CD14-positive monocyte (primary cell): ENCODE measurements at regions not wholly inside any gene's neighbourhood (a gene's known extent, or its start where the extent isn't known, plus 50 kb on each side); places are given as distances from the start of the nearest gene placed in this dataset.
A peak's percentile ranks its signal among the peaks of the same experiment; 100 is the strongest.

Source experiments
- DNase-seq, 3 donors: peaks; one replicate each; pipeline ENCODE4 v3.0.0-alpha.2; 2011 to 2022
- H2AFZ ChIP-seq: 2 replicates; pipeline ENCODE4 v1.6.0; 2012; ENCODE audit warnings: mild to moderate bottlenecking, low read depth, low read length, inconsistent platforms; ENCODE audit not compliant: insufficient read depth, poor library complexity, severe bottlenecking
- H3K27ac ChIP-seq, 2 donors: 1 replicate in 1 of 2; 2 replicates in 1 of 2; pipeline ENCODE4 v1.5.1; 2012 to 2013; ENCODE audit warnings: low read length in 2 of 2, control low read depth in 1 of 2, inconsistent platforms in 1 of 2, low read depth in 1 of 2, mild to moderate bottlenecking in 1 of 2
- H3K27me3 ChIP-seq, 2 donors: one replicate each; pipeline versions ENCODE4 v1.6.0 to v1.6.1; 2011 to 2013; ENCODE audit warnings: low read length in 2 of 2; ENCODE audit not compliant: control insufficient read depth in 2 of 2, insufficient read depth in 2 of 2
- H3K36me3 ChIP-seq, 2 donors: replicated peaks in 1 of 2; 1 replicate in 1 of 2; 2 replicates in 1 of 2; pipeline versions ENCODE4 v1.5.1 to v1.6.1; 2012 to 2013; ENCODE audit warnings: low read length in 2 of 2, control low read depth in 1 of 2, inconsistent platforms in 1 of 2, mild to moderate bottlenecking in 1 of 2; ENCODE audit not compliant: insufficient read depth in 2 of 2, control insufficient read depth in 1 of 2
- H3K4me1 ChIP-seq, 2 donors: 1 replicate in 1 of 2; 2 replicates in 1 of 2; pipeline versions ENCODE4 v1.5.1 to v1.6.1; 2012 to 2013; ENCODE audit warnings: low read length in 2 of 2, control low read depth in 1 of 2, inconsistent platforms in 1 of 2, mild to moderate bottlenecking in 1 of 2, moderate library complexity in 1 of 2; ENCODE audit not compliant: insufficient read depth in 2 of 2, control insufficient read depth in 1 of 2
- H3K4me2 ChIP-seq: replicated peaks from 2 replicates; pipeline ENCODE3; 2012; ENCODE audit warnings: low read length, moderate library complexity, mild to moderate bottlenecking; ENCODE audit not compliant: poor library complexity, severe bottlenecking; ENCODE audit errors: extremely low read depth
- H3K4me3 ChIP-seq, 3 experiments: fragments of 200-600 bp in 1 of 3; sonication (generic) in 1 of 3; replicated peaks in 1 of 3; 1 replicate in 2 of 3; 2 replicates in 1 of 3; pipeline ENCODE4 v1.5.1; 2011 to 2013; ENCODE audit warnings: low read length in 3 of 3, mild to moderate bottlenecking in 3 of 3, control low read depth in 2 of 3, low read depth in 2 of 3, inconsistent platforms in 1 of 3, moderate library complexity in 1 of 3
- H3K79me2 ChIP-seq: 2 replicates; pipeline ENCODE4 v1.6.0; 2012; ENCODE audit warnings: mild to moderate bottlenecking, control low read depth, inconsistent platforms, low read length, moderate library complexity; ENCODE audit not compliant: insufficient read depth
- H3K9ac ChIP-seq: 2 replicates; pipeline ENCODE4 v1.6.0; 2017; ENCODE audit warnings: low read length, mild to moderate bottlenecking; ENCODE audit not compliant: insufficient read depth, poor library complexity, severe bottlenecking
- H3K9me3 ChIP-seq, 2 donors: replicated peaks in 1 of 2; 1 replicate in 1 of 2; 2 replicates in 1 of 2; pipeline versions ENCODE4 v1.5.1 to v1.6.1; 2012 to 2013; ENCODE audit warnings: low read length in 2 of 2, control low read depth in 1 of 2; ENCODE audit not compliant: control insufficient read depth in 1 of 2, insufficient read depth in 1 of 2
- H4K20me1 ChIP-seq: 2 replicates; pipeline ENCODE4 v1.6.0; 2012; ENCODE audit warnings: mild to moderate bottlenecking, low read length, control low read depth, moderate library complexity; ENCODE audit not compliant: insufficient read depth
- H3K27ac Mint-ChIP-seq, 7 donors: one replicate each; pipeline ENCODE4 v1.8.0; 2020; ENCODE audit warnings: mild to moderate bottlenecking in 7 of 7, mixed read lengths in 7 of 7, moderate library complexity in 6 of 7, inconsistent platforms in 2 of 7
- H3K27me3 Mint-ChIP-seq, 3 donors: one replicate each; pipeline ENCODE4 v1.8.0; 2021 to 2022; ENCODE audit warnings: low read depth in 3 of 3, mild to moderate bottlenecking in 3 of 3, mixed read lengths in 3 of 3, moderate library complexity in 3 of 3, inconsistent platforms in 1 of 3
- H3K36me3 Mint-ChIP-seq, 2 donors: one replicate each; pipeline ENCODE4 v1.8.0; 2020; ENCODE audit warnings: mixed read lengths in 2 of 2, inconsistent platforms in 1 of 2, mild to moderate bottlenecking in 1 of 2
- H3K4me1 Mint-ChIP-seq: one replicate; pipeline ENCODE4 v1.8.0; 2020; ENCODE audit warnings: mild to moderate bottlenecking, mixed read lengths
- H3K4me3 Mint-ChIP-seq, 2 donors: one replicate each; pipeline ENCODE4 v1.8.0; 2020; ENCODE audit warnings: mild to moderate bottlenecking in 2 of 2, mixed read lengths in 2 of 2, moderate library complexity in 1 of 2
- H3K9me3 Mint-ChIP-seq, 7 donors: one replicate each; pipeline ENCODE4 v1.8.0; 2020 to 2022; ENCODE audit warnings: mixed read lengths in 7 of 7, mild to moderate bottlenecking in 6 of 7, moderate library complexity in 6 of 7, inconsistent platforms in 2 of 7
- CTCF ChIP-seq: fragments of 200-600 bp; IDR thresholded peaks from one replicate; pipeline ENCODE4 v1.8.0; 2022; ENCODE audit warnings: antibody characterized with exemption, mild to moderate bottlenecking
- WGBS: methylation state at CpG from one replicate; pipeline ENCODE4 v1.1.5; 2013; ENCODE audit warnings: missing lambda C conversion rate; ENCODE audit not compliant: insufficient coverage; 5-methylcytosine and 5-hydroxymethylcytosine counted together
- intact Hi-C, 2 donors: fragments of 100-400 bp; cut with micrococcal nuclease; formaldehyde crosslinking; loops; one replicate each; pipeline versions ENCODE4 v1.15.0 to v1.15.1; 2023

GRCh38 chr4:83192634-83193033 is 78.1 kb upstream of the PLAC8 start:
- H3K27me3 Mint-ChIP-seq = peaks cover 0 to 3% (median 0%) of the 10 kb centered on the region in 3 donors
- intact Hi-C loops = loop anchor here in 1 of 2 donors (5.0 kb wide), 1 partner anchor 35 kb away; no protein-coding TSS in a partner anchor
- no peak overlapping the region for H3K4me3 Mint-ChIP-seq
- H3K27ac Mint-ChIP-seq = peak overlapping the region in 2 of 7 donors; percentile 50 to 63
- Histone ChIP-seq H3K9me3 (no peaks in the 10 kb centered on the region), H3K79me2 (no peaks in the 10 kb centered on the region), H3K4me1 (peaks cover 72 to 73% of the 10 kb centered on the region in 2 donors), H3K27ac (no peak overlapping the region), H3K27me3 (no peaks in the 10 kb centered on the region), H4K20me1 (no peaks in the 10 kb centered on the region), H3K4me2 (no peak overlapping the region), H3K36me3 (no peaks in the 10 kb centered on the region), H2AFZ (no peak overlapping the region), H3K9ac (no peak overlapping the region), H3K4me3 (no peak overlapping the region)
- WGBS = no CpG with 5 or more reads among the region's 6 CpGs
- H3K9me3 Mint-ChIP-seq = peaks cover 0 to 7% (median 0%) of the 10 kb centered on the region in 7 donors
- peaks cover 77% of the 10 kb centered on the region for H3K4me1 Mint-ChIP-seq
- DNase-seq = no peak
- peaks cover 0 to 8% of the 10 kb centered on the region in 2 donors for H3K36me3 Mint-ChIP-seq
- no peak for TF ChIP-seq CTCF

- H3K27me3 Mint-ChIP-seq = peaks cover 0 to 3% (median 0%) of the 10 kb centered on the region in 3 donors
- Histone ChIP-seq H3K4me2 (no peak overlapping the region), H3K36me3 (no peaks in the 10 kb centered on the region), H3K9ac (no peak overlapping the region), H3K27ac (no peak overlapping the region), H3K79me2 (no peaks in the 10 kb centered on the region), H2AFZ (no peak overlapping the region), H3K27me3 (no peaks in the 10 kb centered on the region), H3K9me3 (no peaks in the 10 kb centered on the region), H3K4me3 (no peak overlapping the region), H4K20me1 (no peaks in the 10 kb centered on the region), H3K4me1 (peaks cover 56 to 57% of the 10 kb centered on the region in 2 donors)
- H3K27ac Mint-ChIP-seq = peak overlapping the region in 3 of 7 donors; percentile 39 to 61 (median 52)
- peaks cover 63% of the 10 kb centered on the region for H3K4me1 Mint-ChIP-seq
- peaks cover 0 to 2% (median 0%) of the 10 kb centered on the region in 7 donors for H3K9me3 Mint-ChIP-seq
- no peak for TF ChIP-seq CTCF
- peaks cover 0 to 3% of the 10 kb centered on the region in 2 donors for H3K36me3 Mint-ChIP-seq
- no peak for DNase-seq
- H3K4me3 Mint-ChIP-seq = no peak overlapping the region
- intact Hi-C loops = loop anchor here in 1 of 2 donors (5.0 kb wide), 1 partner anchor 34 kb away; no protein-coding TSS in a partner anchor
- no CpG with 5 or more reads among the region's 2 CpGs for WGBS
Measured at GRCh38 chr4:83191026-83191425, 76.5 kb upstream of the PLAC8 start.
